ENCODE measurements at regions not wholly inside any gene's neighbourhood (a gene's known extent, or its start where the extent isn't known, plus 50 kb on each side); places are given as distances from the start of the nearest gene placed in this dataset.

DNA sequence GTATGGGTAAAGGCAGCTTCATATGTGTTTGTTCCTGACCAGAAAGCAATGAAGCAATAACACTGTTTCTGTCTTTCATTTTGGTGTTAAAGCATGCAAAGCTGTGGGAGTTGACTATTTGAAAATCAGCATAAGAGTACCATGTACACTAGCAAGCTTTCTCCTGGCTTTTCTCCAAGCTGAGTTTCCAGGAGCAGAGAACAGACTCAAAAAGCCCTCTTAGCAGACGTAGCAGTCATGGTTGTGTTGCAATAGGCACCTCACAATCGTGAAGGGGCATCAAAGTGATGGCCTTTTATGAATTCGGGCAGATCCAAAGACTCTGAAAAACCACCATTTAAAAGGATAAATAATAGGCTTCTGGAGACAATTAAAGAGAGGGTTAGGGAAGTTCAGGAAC, 159.7 kb downstream of the PTGER3 start:
- no peak overlapping the region for H2AFZ ChIP-seq (ENCODE audit: low read length)
- H3K23me2 ChIP-seq (ENCODE audit: low read depth, low read length), result no peaks in the 10 kb centered on the region
- H3K23ac ChIP-seq (ENCODE audit: insufficient read length), result no peak overlapping the region
- TF ChIP-seq PHF8 (conservative IDR thresholded peaks at IDR 0.05; ENCODE audit: low read depth, low read length), result no peak
- peak; percentile 56; the same call in 1 of the 2 replicates for TF ChIP-seq CEBPB (IDR thresholded peaks at IDR 0.05; ENCODE audit: low read depth, low read length)
- H4K5ac ChIP-seq (ENCODE audit: insufficient read length, low read depth, low read length), result no peak overlapping the region
- no peak overlapping the region for H2BK15ac ChIP-seq (ENCODE audit: low read length)
- no peak overlapping the region for H2BK20ac ChIP-seq (ENCODE audit: low read length)
- WGBS, 2 experiments (ENCODE audit: extremely low coverage in 1 of 2, insufficient coverage in 1 of 2, insufficient read length in 1 of 2, insufficient replicate concordance in 2 of 2, low coverage in 1 of 2, low lambda C conversion rate in 2 of 2, missing lambda C conversion rate in 1 of 2), result 75% methylated on average over 3 of the region's 3 CpGs; no CpG with 5 or more reads in 1 of the 2 experiments
- no peak overlapping the region for H3K56ac ChIP-seq (replicated peaks; ENCODE audit: insufficient read length, low read depth, low read length)
- no peak overlapping the region for H2BK120ac ChIP-seq (replicated peaks; ENCODE audit: low read depth, low read length)
- no peak overlapping the region for H3K14ac ChIP-seq (ENCODE audit: insufficient read length)
- H2BK5ac ChIP-seq (ENCODE audit: low read depth, low read length), result no peak overlapping the region
- no peaks in the 10 kb centered on the region for H3K79me1 ChIP-seq (ENCODE audit: low read depth, low read length)
- no peaks in the 10 kb centered on the region for H3K27me3 ChIP-seq (replicated peaks in 1 of 4; ENCODE audit: control insufficient read depth in 3 of 4, extremely low read depth in 1 of 4, insufficient read depth in 3 of 4, low read length in 3 of 4)
- H2BK12ac ChIP-seq (ENCODE audit: low read depth, low read length), result no peak overlapping the region
- H3K27ac ChIP-seq (ENCODE audit: low read depth, low read length), result no peak overlapping the region
- ChIA-PET CTCF (ENCODE audit: partially characterized antibody) (interaction anchor here (1.0 to 2.7 kb wide), 2 partner anchors 8 to 78 kb away, joined by 3 to 9 read pairs; no protein-coding TSS in a partner anchor), POLR2A (ENCODE audit: partially characterized antibody) (no interaction called here)
- no peaks in the 10 kb centered on the region for H3K9me3 ChIP-seq (ENCODE audit: insufficient read depth in 2 of 2, low read depth in 1 of 2, low read length in 1 of 2)
- no peaks in the 10 kb centered on the region for H3K36me3 ChIP-seq (ENCODE audit: control insufficient read depth in 2 of 4, insufficient read depth in 4 of 4, low read length in 3 of 4)
- H3K18ac ChIP-seq (ENCODE audit: extremely low read depth, low read length), result no peak overlapping the region
- no peaks in the 10 kb centered on the region for H3K79me2 ChIP-seq (ENCODE audit: control insufficient read depth in 1 of 2, insufficient read depth in 2 of 2, low read length in 2 of 2)
- no peak overlapping the region for H4K8ac ChIP-seq (ENCODE audit: extremely low read depth, insufficient read depth, low read length)
- peaks cover 0 to 8% (median 0%) of the 10 kb centered on the region in 4 experiments; a peak in 2 of 7 replicates for H3K4me1 ChIP-seq (replicated peaks in 1 of 4; ENCODE audit: control insufficient read depth in 3 of 4, insufficient read depth in 4 of 4, low read length in 3 of 4)
- FAIRE-seq (no peak), DNase-seq (ENCODE audit: low read depth in 1 of 2, low spot score in 2 of 2) (no peak)
- H3K4ac ChIP-seq (replicated peaks; ENCODE audit: insufficient read length, low read depth, low read length), result no peak overlapping the region
- H4K20me1 ChIP-seq (replicated peaks in 1 of 2; ENCODE audit: control insufficient read depth in 1 of 2, insufficient read depth in 2 of 2, low read length in 2 of 2), result no peaks in the 10 kb centered on the region
- H2AK5ac ChIP-seq (ENCODE audit: low read depth, low read length), result no peak overlapping the region
- no peak overlapping the region for H3K4me3 ChIP-seq (ENCODE audit: extremely low read depth in 1 of 4, insufficient read depth in 2 of 4, low read depth in 3 of 4, low read length in 4 of 4)
- H3K4me2 ChIP-seq (ENCODE audit: insufficient read depth in 1 of 2, low read depth in 2 of 2, low read length in 2 of 2), result peak overlapping the region in 1 of 2 experiments; percentile 20; a peak in 1 of 4 replicates
- H3K9ac ChIP-seq (replicated peaks in 1 of 4; ENCODE audit: extremely low read depth in 1 of 4, low read depth in 3 of 4, low read length in 3 of 4), result no peak overlapping the region
- no peak overlapping the region for H4K91ac ChIP-seq (replicated peaks; ENCODE audit: insufficient read length, low read length)
